Right lobe of liver (tissue), 6 donors: ENCODE measurements at regions not wholly inside any gene's neighbourhood (a gene's known extent, or its start where the extent isn't known, plus 50 kb on each side); places are given as distances from the start of the nearest gene placed in this dataset.

Experiments
- ATAC-seq, 4 donors: fragments of 200-7000 bp; cut with Tn5 transposase; one replicate each; pipeline ENCODE4 v1.9.1; 2020; ENCODE audit warnings: mild to moderate bottlenecking in 4 of 4, moderate library complexity in 4 of 4
- DNase-seq, 3 donors: peaks; one replicate each; pipeline ENCODE4 v3.0.0-alpha.2; 2020
- H3K27ac ChIP-seq, 3 donors: fragments of 200-600 bp; one replicate each; pipeline ENCODE4 v1.8.0; 2022
- H3K27me3 ChIP-seq, 2 donors: fragments of 200-600 bp; one replicate each; pipeline ENCODE4 v1.8.0; 2022
- H3K36me3 ChIP-seq, 4 donors: fragments of 200-600 bp; sonication (generic) in 1 of 4; one replicate each; pipeline versions ENCODE4 v1.5.1 to v1.8.0; 2017 to 2022; ENCODE audit warnings: control low read depth in 1 of 4
- H3K4me1 ChIP-seq, 4 donors: fragments of 200-600 bp; sonication (generic) in 1 of 4; one replicate each; pipeline versions ENCODE4 v1.5.1 to v1.8.0; 2017 to 2022; ENCODE audit warnings: control low read depth in 1 of 4
- H3K4me3 ChIP-seq, 3 donors: fragments of 200-600 bp; one replicate each; pipeline ENCODE4 v1.8.0; 2022
- H3K9me3 ChIP-seq, 4 donors: fragments of 200-600 bp; sonication (generic) in 1 of 4; one replicate each; pipeline versions ENCODE4 v1.5.1 to v1.8.0; 2017 to 2022; ENCODE audit warnings: control low read depth in 1 of 4
- POLR2A ChIP-seq: fragments of 450-650 bp; IDR thresholded peaks from one replicate; pipeline ENCODE4 v1.6.1; 2017; ENCODE audit warnings: antibody characterized with exemption, mild to moderate bottlenecking
- WGBS: methylation state at CpG from one replicate; pipeline ENCODE4 v1.1.6; 2018; ENCODE audit warnings: low coverage, low lambda C conversion rate; ENCODE audit not compliant: insufficient coverage; ENCODE audit errors: missing lambda C conversion rate; 5-methylcytosine and 5-hydroxymethylcytosine counted together
- intact Hi-C, 2 donors: fragments of 100-400 bp; cut with DNase I; formaldehyde crosslinking; loops; one replicate each; pipeline versions ENCODE4 v1.11.2 to v1.14.1; 2022
- TF ChIP-seq, protein P1 (sequence below), 4 donors: fragments of 200-600 bp in 3 of 4; fragments of 450-650 bp in 1 of 4; IDR thresholded peaks; one replicate each; pipeline versions ENCODE4 v1.5.1 to v1.8.0; 2016 to 2022; ENCODE audit warnings: antibody characterized with exemption in 4 of 4, mild to moderate bottlenecking in 2 of 4
- donor health status: DM: no; HTN: yes; CAD: no.
- donor health status: DM: no; HTN: no; CAD: no.
- donor health status: DM: no; HTN: no; CAD: no.
- donor health status: DM: no; HTN: yes; CAD: no.
- donor health status: DM: no; HTN: yes; CAD: no.

GRCh38 chr16:60060731-60061130, 1326.6 kb upstream of the GOT2 start:
- no peaks in the 10 kb centered on the region for H3K36me3 ChIP-seq
- WGBS, result 25% methylated on average over 2 of the region's 2 CpGs
- no peaks in the 10 kb centered on the region for H3K27me3 ChIP-seq
- no peak for DNase-seq
- TF ChIP-seq, protein P1, sequence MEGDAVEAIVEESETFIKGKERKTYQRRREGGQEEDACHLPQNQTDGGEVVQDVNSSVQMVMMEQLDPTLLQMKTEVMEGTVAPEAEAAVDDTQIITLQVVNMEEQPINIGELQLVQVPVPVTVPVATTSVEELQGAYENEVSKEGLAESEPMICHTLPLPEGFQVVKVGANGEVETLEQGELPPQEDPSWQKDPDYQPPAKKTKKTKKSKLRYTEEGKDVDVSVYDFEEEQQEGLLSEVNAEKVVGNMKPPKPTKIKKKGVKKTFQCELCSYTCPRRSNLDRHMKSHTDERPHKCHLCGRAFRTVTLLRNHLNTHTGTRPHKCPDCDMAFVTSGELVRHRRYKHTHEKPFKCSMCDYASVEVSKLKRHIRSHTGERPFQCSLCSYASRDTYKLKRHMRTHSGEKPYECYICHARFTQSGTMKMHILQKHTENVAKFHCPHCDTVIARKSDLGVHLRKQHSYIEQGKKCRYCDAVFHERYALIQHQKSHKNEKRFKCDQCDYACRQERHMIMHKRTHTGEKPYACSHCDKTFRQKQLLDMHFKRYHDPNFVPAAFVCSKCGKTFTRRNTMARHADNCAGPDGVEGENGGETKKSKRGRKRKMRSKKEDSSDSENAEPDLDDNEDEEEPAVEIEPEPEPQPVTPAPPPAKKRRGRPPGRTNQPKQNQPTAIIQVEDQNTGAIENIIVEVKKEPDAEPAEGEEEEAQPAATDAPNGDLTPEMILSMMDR (IDR thresholded peaks at IDR 0.05), result no peak
- no peak for TF ChIP-seq POLR2A
- no peaks in the 10 kb centered on the region for H3K9me3 ChIP-seq
- intact Hi-C loops, result no loop called here
- ATAC-seq, result no peak
- no peak overlapping the region for H3K27ac ChIP-seq
- no peaks in the 10 kb centered on the region for H3K4me1 ChIP-seq
- H3K4me3 ChIP-seq, result no peak overlapping the region

DNA sequence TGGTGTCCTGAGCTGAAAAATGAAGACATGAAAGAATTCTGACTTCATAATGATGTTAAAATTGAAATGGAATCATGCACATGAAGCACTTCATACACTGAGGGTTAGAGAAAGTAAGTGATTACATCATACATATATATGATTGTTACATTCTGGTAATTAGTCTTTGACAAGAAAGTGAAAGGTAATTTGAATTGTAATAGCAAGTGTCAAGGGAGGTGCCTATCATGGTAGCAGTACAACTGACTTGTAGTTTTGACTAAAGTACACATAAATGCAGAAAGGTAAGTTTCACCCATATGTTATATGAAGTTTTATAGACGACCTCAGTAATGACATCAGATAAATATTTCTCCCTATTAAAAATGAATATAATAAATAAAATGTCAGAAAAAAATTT, 1325.0 kb upstream of the GOT2 start:
- H3K36me3 ChIP-seq, result no peaks in the 10 kb centered on the region
- no peaks in the 10 kb centered on the region for H3K9me3 ChIP-seq
- WGBS, result 8% methylated on average over 1 of the region's 1 CpG
- no peak for TF ChIP-seq POLR2A
- TF ChIP-seq, protein P1 (IDR thresholded peaks at IDR 0.05), result no peak
- H3K4me1 ChIP-seq, result no peaks in the 10 kb centered on the region
- ATAC-seq, result no peak
- intact Hi-C loops, result no loop called here
- no peak overlapping the region for H3K4me3 ChIP-seq
- no peak for DNase-seq
- H3K27ac ChIP-seq, result no peak overlapping the region
- no peaks in the 10 kb centered on the region for H3K27me3 ChIP-seq

- H3K9me3 ChIP-seq, result no peaks in the 10 kb centered on the region
- no peaks in the 10 kb centered on the region for H3K36me3 ChIP-seq
- H3K4me1 ChIP-seq, result no peaks in the 10 kb centered on the region
- H3K27me3 ChIP-seq, result no peaks in the 10 kb centered on the region
- no peak overlapping the region for H3K4me3 ChIP-seq
- WGBS, result 39% methylated on average over 1 of the region's 1 CpG
- H3K27ac ChIP-seq, result no peak overlapping the region
- ATAC-seq, result no peak
- TF ChIP-seq POLR2A, result no peak
- TF ChIP-seq, protein P1 (IDR thresholded peaks at IDR 0.05), result no peak
- DNase-seq, result no peak
- intact Hi-C loops, result no loop called here
These were observed 1307.6 kb upstream of the GOT2 start for GRCh38 chr16:60041671-60042070.

GRCh38 chr16:60031740-60032139, 1297.6 kb upstream of the GOT2 start:
- H3K4me1 ChIP-seq, result no peaks in the 10 kb centered on the region
- no peak overlapping the region for H3K4me3 ChIP-seq
- intact Hi-C loops, result no loop called here
- TF ChIP-seq, protein P1 (IDR thresholded peaks at IDR 0.05), result no peak
- TF ChIP-seq POLR2A, result no peak
- no peak overlapping the region for H3K27ac ChIP-seq
- DNase-seq (no peak), ATAC-seq (no peak)
- H3K27me3 ChIP-seq, result no peaks in the 10 kb centered on the region
- no peaks in the 10 kb centered on the region for H3K9me3 ChIP-seq
- WGBS, result 50% methylated on average over 1 of the region's 1 CpG
- H3K36me3 ChIP-seq, result no peaks in the 10 kb centered on the region

- Histone ChIP-seq H3K27me3 (no peaks in the 10 kb centered on the region), H3K4me3 (no peak overlapping the region), H3K4me1 (no peaks in the 10 kb centered on the region), H3K9me3 (no peaks in the 10 kb centered on the region), H3K36me3 (no peaks in the 10 kb centered on the region), H3K27ac (no peak overlapping the region)
- DNase-seq (no peak), ATAC-seq (no peak)
- intact Hi-C loops, result no loop called here
- TF ChIP-seq, protein P1 (IDR thresholded peaks at IDR 0.05), result no peak
- TF ChIP-seq POLR2A, result no peak
These were observed 1293.2 kb upstream of the GOT2 start for GRCh38 chr16:60027351-60027750.
